ENCODE measurements at regions not wholly inside any gene's neighbourhood (a gene's known extent, or its start where the extent isn't known, plus 50 kb on each side); places are given as distances from the start of the nearest gene placed in this dataset.

DNA sequence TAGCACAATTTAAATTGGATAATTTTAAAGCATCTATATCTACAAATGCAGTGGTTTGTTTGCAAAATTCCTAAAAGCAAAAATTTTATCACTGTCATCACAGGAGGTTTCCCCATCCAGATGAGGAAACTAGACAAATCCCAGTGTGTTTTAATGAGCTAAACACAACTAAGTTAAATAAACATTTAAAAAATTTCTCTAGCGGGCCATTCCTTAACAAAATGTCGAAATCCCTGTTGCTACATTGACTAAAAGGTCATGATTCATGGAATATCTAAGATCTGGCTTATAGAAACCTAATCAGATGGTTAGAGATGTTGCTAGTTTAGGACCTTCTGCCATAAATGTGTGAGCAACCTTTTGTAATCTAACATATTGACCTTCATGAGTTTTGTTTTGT lies 107.3 kb upstream of the BDNF start (continued):
- TF ChIP-seq, protein P1, sequence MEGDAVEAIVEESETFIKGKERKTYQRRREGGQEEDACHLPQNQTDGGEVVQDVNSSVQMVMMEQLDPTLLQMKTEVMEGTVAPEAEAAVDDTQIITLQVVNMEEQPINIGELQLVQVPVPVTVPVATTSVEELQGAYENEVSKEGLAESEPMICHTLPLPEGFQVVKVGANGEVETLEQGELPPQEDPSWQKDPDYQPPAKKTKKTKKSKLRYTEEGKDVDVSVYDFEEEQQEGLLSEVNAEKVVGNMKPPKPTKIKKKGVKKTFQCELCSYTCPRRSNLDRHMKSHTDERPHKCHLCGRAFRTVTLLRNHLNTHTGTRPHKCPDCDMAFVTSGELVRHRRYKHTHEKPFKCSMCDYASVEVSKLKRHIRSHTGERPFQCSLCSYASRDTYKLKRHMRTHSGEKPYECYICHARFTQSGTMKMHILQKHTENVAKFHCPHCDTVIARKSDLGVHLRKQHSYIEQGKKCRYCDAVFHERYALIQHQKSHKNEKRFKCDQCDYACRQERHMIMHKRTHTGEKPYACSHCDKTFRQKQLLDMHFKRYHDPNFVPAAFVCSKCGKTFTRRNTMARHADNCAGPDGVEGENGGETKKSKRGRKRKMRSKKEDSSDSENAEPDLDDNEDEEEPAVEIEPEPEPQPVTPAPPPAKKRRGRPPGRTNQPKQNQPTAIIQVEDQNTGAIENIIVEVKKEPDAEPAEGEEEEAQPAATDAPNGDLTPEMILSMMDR (conservative IDR thresholded peaks at IDR 0.05; ENCODE audit: low read depth in 2 of 2) = no peak
- TF ChIP-seq POLR2AphosphoS5 (IDR thresholded peaks at IDR 0.05; ENCODE audit: low read depth) (no peak), ZNF114 (CRISPR knock-in tag; IDR thresholded peaks at IDR 0.05) (no peak)

DNA sequence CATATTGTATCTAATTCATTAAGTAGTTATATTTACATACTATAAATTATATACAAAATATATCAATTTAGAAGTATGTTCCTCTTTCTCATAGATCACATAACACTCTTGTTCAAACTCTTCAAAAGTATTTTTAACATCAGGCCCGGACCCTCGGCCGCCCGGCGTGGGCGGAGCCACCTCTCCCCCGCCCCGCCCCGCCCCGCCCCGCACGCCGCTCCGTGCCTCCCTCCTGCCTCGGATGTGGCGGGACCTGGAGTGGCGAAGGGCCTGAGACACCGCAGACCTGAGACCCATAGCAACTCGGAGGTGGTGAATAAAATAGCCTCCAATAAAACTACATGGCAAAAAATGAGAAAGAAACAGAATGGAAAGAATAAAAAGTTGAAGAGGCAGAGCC lies 105.9 kb upstream of the BDNF start:
- Mint-ChIP-seq H3K27me3 (ENCODE audit: insufficient read depth, low read depth, poor library complexity) (no peaks in the 10 kb centered on the region), H3K36me3 (ENCODE audit: low read depth) (0 out of 3 replicates have a peak, but pooled peaks cover under 1% of the 10 kb centered on the region), H3K4me1 (no peaks in the 10 kb centered on the region; the same call in 2 of the 3 replicates), H3K4me3 (no peak overlapping the region), H3K27ac (no peak overlapping the region), H3K9me3 (peaks cover under 1% of the 10 kb centered on the region; the same call in 1 of the 3 replicates)
- Histone ChIP-seq H3K27ac (ENCODE audit: low read depth) (no peak overlapping the region), H3K4me3 (no peak overlapping the region), H3K4me2 (no peak overlapping the region), H3K9me2 (ENCODE audit: insufficient read depth) (no peaks in the 10 kb centered on the region), H3K27me3 (ENCODE audit: insufficient read depth) (no peaks in the 10 kb centered on the region), H3K4me1 (ENCODE audit: insufficient read depth) (no peaks in the 10 kb centered on the region), H4K20me1 (replicated peaks; ENCODE audit: insufficient read depth) (no peaks in the 10 kb centered on the region), H3K79me2 (replicated peaks; ENCODE audit: insufficient read depth) (no peaks in the 10 kb centered on the region), H2AFZ (no peak overlapping the region), H3F3A (replicated peaks; ENCODE audit: low read depth) (no peaks in the 10 kb centered on the region), H3K36me3 (ENCODE audit: insufficient read depth) (no peaks in the 10 kb centered on the region)
- peak; percentile 35 for DNase-seq (ENCODE audit: low spot score)
- peak; percentile 92 for ATAC-seq
- TF ChIP-seq, protein P2, sequence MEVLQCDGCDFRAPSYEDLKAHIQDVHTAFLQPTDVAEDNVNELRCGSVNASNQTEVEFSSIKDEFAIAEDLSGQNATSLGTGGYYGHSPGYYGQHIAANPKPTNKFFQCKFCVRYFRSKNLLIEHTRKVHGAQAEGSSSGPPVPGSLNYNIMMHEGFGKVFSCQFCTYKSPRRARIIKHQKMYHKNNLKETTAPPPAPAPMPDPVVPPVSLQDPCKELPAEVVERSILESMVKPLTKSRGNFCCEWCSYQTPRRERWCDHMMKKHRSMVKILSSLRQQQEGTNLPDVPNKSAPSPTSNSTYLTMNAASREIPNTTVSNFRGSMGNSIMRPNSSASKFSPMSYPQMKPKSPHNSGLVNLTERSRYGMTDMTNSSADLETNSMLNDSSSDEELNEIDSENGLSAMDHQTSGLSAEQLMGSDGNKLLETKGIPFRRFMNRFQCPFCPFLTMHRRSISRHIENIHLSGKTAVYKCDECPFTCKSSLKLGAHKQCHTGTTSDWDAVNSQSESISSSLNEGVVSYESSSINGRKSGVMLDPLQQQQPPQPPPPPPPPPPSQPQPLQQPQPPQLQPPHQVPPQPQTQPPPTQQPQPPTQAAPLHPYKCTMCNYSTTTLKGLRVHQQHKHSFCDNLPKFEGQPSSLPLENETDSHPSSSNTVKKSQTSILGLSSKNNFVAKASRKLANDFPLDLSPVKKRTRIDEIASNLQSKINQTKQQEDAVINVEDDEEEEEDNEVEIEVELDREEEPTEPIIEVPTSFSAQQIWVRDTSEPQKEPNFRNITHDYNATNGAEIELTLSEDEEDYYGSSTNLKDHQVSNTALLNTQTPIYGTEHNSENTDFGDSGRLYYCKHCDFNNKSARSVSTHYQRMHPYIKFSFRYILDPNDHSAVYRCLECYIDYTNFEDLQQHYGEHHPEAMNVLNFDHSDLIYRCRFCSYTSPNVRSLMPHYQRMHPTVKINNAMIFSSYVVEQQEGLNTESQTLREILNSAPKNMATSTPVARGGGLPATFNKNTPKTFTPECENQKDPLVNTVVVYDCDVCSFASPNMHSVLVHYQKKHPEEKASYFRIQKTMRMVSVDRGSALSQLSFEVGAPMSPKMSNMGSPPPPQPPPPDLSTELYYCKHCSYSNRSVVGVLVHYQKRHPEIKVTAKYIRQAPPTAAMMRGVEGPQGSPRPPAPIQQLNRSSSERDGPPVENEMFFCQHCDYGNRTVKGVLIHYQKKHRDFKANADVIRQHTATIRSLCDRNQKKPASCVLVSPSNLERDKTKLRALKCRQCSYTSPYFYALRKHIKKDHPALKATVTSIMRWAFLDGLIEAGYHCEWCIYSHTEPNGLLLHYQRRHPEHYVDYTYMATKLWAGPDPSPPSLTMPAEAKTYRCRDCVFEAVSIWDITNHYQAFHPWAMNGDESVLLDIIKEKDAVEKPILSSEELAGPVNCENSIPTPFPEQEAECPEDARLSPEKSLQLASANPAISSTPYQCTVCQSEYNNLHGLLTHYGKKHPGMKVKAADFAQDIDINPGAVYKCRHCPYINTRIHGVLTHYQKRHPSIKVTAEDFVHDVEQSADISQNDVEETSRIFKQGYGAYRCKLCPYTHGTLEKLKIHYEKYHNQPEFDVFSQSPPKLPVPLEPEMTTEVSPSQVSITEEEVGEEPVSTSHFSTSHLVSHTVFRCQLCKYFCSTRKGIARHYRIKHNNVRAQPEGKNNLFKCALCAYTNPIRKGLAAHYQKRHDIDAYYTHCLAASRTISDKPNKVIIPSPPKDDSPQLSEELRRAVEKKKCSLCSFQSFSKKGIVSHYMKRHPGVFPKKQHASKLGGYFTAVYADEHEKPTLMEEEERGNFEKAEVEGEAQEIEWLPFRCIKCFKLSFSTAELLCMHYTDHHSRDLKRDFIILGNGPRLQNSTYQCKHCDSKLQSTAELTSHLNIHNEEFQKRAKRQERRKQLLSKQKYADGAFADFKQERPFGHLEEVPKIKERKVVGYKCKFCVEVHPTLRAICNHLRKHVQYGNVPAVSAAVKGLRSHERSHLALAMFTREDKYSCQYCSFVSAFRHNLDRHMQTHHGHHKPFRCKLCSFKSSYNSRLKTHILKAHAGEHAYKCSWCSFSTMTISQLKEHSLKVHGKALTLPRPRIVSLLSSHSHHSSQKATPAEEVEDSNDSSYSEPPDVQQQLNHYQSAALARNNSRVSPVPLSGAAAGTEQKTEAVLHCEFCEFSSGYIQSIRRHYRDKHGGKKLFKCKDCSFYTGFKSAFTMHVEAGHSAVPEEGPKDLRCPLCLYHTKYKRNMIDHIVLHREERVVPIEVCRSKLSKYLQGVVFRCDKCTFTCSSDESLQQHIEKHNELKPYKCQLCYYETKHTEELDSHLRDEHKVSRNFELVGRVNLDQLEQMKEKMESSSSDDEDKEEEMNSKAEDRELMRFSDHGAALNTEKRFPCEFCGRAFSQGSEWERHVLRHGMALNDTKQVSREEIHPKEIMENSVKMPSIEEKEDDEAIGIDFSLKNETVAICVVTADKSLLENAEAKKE (CRISPR knock-in tag; IDR thresholded peaks at IDR 0.05) = no peak
- TF ChIP-seq CREB1 (CRISPR knock-in tag; IDR thresholded peaks at IDR 0.05; ENCODE audit: low read depth) = no peak
- TF ChIP-seq EZH2 (IDR thresholded peaks at IDR 0.05; ENCODE audit: low read depth, unreplicated experiment) = no peak
- TF ChIP-seq, protein P3, sequence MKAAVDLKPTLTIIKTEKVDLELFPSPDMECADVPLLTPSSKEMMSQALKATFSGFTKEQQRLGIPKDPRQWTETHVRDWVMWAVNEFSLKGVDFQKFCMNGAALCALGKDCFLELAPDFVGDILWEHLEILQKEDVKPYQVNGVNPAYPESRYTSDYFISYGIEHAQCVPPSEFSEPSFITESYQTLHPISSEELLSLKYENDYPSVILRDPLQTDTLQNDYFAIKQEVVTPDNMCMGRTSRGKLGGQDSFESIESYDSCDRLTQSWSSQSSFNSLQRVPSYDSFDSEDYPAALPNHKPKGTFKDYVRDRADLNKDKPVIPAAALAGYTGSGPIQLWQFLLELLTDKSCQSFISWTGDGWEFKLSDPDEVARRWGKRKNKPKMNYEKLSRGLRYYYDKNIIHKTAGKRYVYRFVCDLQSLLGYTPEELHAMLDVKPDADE (IDR thresholded peaks at IDR 0.05) = no peak
- TF ChIP-seq, protein P1 (conservative IDR thresholded peaks at IDR 0.05; ENCODE audit: low read depth in 2 of 2) = no peak
- TF ChIP-seq, protein P4, sequence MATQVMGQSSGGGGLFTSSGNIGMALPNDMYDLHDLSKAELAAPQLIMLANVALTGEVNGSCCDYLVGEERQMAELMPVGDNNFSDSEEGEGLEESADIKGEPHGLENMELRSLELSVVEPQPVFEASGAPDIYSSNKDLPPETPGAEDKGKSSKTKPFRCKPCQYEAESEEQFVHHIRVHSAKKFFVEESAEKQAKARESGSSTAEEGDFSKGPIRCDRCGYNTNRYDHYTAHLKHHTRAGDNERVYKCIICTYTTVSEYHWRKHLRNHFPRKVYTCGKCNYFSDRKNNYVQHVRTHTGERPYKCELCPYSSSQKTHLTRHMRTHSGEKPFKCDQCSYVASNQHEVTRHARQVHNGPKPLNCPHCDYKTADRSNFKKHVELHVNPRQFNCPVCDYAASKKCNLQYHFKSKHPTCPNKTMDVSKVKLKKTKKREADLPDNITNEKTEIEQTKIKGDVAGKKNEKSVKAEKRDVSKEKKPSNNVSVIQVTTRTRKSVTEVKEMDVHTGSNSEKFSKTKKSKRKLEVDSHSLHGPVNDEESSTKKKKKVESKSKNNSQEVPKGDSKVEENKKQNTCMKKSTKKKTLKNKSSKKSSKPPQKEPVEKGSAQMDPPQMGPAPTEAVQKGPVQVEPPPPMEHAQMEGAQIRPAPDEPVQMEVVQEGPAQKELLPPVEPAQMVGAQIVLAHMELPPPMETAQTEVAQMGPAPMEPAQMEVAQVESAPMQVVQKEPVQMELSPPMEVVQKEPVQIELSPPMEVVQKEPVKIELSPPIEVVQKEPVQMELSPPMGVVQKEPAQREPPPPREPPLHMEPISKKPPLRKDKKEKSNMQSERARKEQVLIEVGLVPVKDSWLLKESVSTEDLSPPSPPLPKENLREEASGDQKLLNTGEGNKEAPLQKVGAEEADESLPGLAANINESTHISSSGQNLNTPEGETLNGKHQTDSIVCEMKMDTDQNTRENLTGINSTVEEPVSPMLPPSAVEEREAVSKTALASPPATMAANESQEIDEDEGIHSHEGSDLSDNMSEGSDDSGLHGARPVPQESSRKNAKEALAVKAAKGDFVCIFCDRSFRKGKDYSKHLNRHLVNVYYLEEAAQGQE (IDR thresholded peaks at IDR 0.05; ENCODE audit: unreplicated experiment) = no peak
- TF ChIP-seq NANOG (IDR thresholded peaks at IDR 0.05; ENCODE audit: borderline replicate concordance) = no peak
